OCI-LY3 (cell line): ENCODE measurements at regions not wholly inside any gene's neighbourhood (a gene's known extent, or its start where the extent isn't known, plus 50 kb on each side); places are given as distances from the start of the nearest gene placed in this dataset.

Experiments
- H2AFZ ChIP-seq: fragments of 200-600, 300-600 bp; shearing (Covaris generic); 2 replicates; pipeline ENCODE4 v1.6.0; 2014; ENCODE audit warnings: antibody characterized with exemption, low read depth, low read length
- H3K27ac ChIP-seq: fragments of 200-600, 300-600 bp; sonication (generic); 2 replicates; pipeline ENCODE4 v1.5.1; 2014; ENCODE audit warnings: mild to moderate bottlenecking, low read length, moderate library complexity, mixed read lengths
- H3K27me3 ChIP-seq: fragments of 200-600, 300-600 bp; sonication (generic); 2 replicates; pipeline ENCODE4 v1.6.1; 2014; ENCODE audit warnings: low read depth, low read length, mixed read lengths
- H3K36me3 ChIP-seq: fragments of 200-600, 300-600 bp; sonication (generic); replicated peaks from 2 replicates; pipeline ENCODE3; 2014; ENCODE audit warnings: low read depth, low read length, mixed read lengths
- H3K4me1 ChIP-seq: fragments of 300-600, 200-600 bp; sonication (generic); 2 replicates; pipeline ENCODE4 v1.6.1; 2014; ENCODE audit warnings: low read length, mixed read lengths
- H3K4me2 ChIP-seq: fragments of 200-600, 300-600 bp; sonication (generic); 2 replicates; pipeline ENCODE4 v1.6.1; 2014; ENCODE audit warnings: low read length, mixed read lengths
- H3K4me3 ChIP-seq: fragments of 300-600, 200-600 bp; sonication (generic); 2 replicates; pipeline ENCODE4 v1.5.1; 2014; ENCODE audit warnings: antibody characterized with exemption, mild to moderate bottlenecking, low read length, moderate library complexity
- H3K79me2 ChIP-seq: fragments of 300-600, 200-600 bp; shearing (Covaris generic); 2 replicates; pipeline ENCODE4 v1.6.1; 2014; ENCODE audit warnings: mild to moderate bottlenecking, low read length, mixed read lengths
- H3K9ac ChIP-seq: fragments of 300-600, 200-600 bp; shearing (Covaris generic); 2 replicates; pipeline ENCODE4 v1.6.0; 2014; ENCODE audit warnings: mild to moderate bottlenecking, low read length, moderate library complexity
- H3K9me3 ChIP-seq: fragments of 200-600, 300-600 bp; shearing (Covaris generic); 2 replicates; pipeline ENCODE4 v1.6.1; 2014; ENCODE audit warnings: low read length, mixed read lengths; ENCODE audit not compliant: insufficient read depth
- H4K20me1 ChIP-seq: fragments of 200-600, 300-600 bp; sonication (generic); 2 replicates; pipeline ENCODE4 v1.6.1; 2016; ENCODE audit warnings: low read length, mixed read lengths; ENCODE audit not compliant: insufficient read depth
- EZH2phosphoT487 ChIP-seq: fragments of 200-600 bp; shearing (Covaris generic); IDR thresholded peaks from 2 replicates; pipeline ENCODE4 v1.6.1; 2018; ENCODE audit warnings: antibody characterized with exemption, mixed run types, low read depth
- TF ChIP-seq, protein P1 (sequence below): fragments of 200-600, 300-600 bp; sonication (generic); IDR thresholded peaks from 2 replicates; pipeline ENCODE4 v1.5.1; 2014; ENCODE audit warnings: antibody characterized with exemption, low read length, low read depth

DNA sequence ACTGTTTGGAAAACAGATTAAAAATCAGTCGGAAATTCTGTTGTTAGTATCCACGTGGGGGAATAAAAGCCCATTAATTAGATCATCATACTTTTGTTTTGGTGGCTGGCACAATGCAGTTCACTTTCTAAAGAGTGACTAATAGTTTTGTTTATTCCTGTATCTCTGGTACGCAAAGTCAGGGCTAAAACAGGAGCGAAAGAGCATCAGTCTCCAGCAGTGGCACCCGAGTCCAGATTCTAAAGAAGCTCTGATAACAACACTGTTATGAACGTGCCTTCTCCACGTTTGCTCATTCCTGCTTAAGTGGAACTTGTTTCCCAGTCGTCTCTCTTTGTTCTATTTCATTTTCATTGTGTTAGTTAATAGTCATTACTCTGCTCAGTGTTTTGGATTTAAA lies 69.6 kb downstream of the HSPA13 start:
- Histone ChIP-seq H3K4me3 (no peak overlapping the region), H3K9ac (no peak overlapping the region), H3K27ac (no peak overlapping the region), H4K20me1 (no peaks in the 10 kb centered on the region), H3K4me1 (peaks cover 5% of the 10 kb centered on the region), H3K9me3 (no peaks in the 10 kb centered on the region), H2AFZ (no peak overlapping the region), H3K36me3 (no peaks in the 10 kb centered on the region), H3K79me2 (no peaks in the 10 kb centered on the region), H3K27me3 (no peaks in the 10 kb centered on the region), H3K4me2 (no peak overlapping the region)
- no peak for TF ChIP-seq EZH2phosphoT487
- TF ChIP-seq, protein P1, sequence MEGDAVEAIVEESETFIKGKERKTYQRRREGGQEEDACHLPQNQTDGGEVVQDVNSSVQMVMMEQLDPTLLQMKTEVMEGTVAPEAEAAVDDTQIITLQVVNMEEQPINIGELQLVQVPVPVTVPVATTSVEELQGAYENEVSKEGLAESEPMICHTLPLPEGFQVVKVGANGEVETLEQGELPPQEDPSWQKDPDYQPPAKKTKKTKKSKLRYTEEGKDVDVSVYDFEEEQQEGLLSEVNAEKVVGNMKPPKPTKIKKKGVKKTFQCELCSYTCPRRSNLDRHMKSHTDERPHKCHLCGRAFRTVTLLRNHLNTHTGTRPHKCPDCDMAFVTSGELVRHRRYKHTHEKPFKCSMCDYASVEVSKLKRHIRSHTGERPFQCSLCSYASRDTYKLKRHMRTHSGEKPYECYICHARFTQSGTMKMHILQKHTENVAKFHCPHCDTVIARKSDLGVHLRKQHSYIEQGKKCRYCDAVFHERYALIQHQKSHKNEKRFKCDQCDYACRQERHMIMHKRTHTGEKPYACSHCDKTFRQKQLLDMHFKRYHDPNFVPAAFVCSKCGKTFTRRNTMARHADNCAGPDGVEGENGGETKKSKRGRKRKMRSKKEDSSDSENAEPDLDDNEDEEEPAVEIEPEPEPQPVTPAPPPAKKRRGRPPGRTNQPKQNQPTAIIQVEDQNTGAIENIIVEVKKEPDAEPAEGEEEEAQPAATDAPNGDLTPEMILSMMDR = no peak

DNA sequence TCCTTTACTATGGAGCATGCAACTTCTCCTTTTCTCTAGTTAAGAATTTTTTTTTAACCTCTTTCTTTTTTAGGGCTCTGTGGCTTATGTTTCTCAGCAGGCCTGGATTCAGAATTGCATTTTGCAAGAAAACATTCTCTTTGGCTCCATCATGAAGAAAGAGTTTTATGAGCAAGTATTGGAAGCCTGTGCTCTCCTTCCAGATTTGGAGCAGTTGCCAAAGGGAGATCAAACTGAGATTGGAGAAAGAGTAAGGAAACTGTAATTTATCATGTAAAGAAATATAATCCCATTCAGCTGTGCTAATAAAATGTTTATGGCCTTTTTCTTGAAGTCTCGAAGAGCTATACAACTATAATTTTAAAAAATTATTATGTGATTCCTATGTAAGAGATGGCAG lies 70.1 kb downstream of the HSPA13 start:
- Histone ChIP-seq H3K9me3 (no peaks in the 10 kb centered on the region), H4K20me1 (no peaks in the 10 kb centered on the region), H3K27me3 (no peaks in the 10 kb centered on the region), H3K4me2 (no peak overlapping the region), H3K9ac (no peak overlapping the region), H3K79me2 (no peaks in the 10 kb centered on the region), H2AFZ (no peak overlapping the region), H3K27ac (no peak overlapping the region), H3K4me1 (peaks cover 8% of the 10 kb centered on the region), H3K4me3 (no peak overlapping the region), H3K36me3 (no peaks in the 10 kb centered on the region)
- TF ChIP-seq, protein P1 = no peak
- no peak for TF ChIP-seq EZH2phosphoT487

DNA sequence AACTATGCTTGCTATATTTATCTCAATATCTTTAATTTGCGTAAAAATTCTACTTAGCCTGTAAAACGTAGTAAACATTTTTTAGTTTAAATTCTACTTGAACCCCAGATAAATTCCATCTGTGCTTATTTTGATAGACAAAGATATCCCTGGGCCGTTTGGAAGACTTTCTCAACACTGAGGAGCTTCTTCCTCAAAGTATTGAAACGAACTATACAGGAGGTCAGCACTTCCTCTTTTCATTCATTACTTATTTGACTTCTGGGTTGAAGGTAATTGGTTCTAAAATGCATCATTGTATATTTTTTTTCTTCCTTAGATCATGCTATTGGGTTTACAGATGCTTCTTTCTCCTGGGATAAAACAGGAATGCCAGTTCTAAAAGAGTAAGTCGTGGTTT lies 74.7 kb downstream of the HSPA13 start:
- Histone ChIP-seq H3K9me3 (no peaks in the 10 kb centered on the region), H3K36me3 (no peaks in the 10 kb centered on the region), H3K27ac (no peak overlapping the region), H3K9ac (no peak overlapping the region), H4K20me1 (no peaks in the 10 kb centered on the region), H3K4me3 (no peak overlapping the region), H3K4me1 (peaks cover 14% of the 10 kb centered on the region), H3K4me2 (peak overlapping the region; percentile 42), H3K27me3 (no peaks in the 10 kb centered on the region), H2AFZ (no peak overlapping the region), H3K79me2 (no peaks in the 10 kb centered on the region)
- TF ChIP-seq EZH2phosphoT487 = no peak
- TF ChIP-seq, protein P1 = no peak

DNA sequence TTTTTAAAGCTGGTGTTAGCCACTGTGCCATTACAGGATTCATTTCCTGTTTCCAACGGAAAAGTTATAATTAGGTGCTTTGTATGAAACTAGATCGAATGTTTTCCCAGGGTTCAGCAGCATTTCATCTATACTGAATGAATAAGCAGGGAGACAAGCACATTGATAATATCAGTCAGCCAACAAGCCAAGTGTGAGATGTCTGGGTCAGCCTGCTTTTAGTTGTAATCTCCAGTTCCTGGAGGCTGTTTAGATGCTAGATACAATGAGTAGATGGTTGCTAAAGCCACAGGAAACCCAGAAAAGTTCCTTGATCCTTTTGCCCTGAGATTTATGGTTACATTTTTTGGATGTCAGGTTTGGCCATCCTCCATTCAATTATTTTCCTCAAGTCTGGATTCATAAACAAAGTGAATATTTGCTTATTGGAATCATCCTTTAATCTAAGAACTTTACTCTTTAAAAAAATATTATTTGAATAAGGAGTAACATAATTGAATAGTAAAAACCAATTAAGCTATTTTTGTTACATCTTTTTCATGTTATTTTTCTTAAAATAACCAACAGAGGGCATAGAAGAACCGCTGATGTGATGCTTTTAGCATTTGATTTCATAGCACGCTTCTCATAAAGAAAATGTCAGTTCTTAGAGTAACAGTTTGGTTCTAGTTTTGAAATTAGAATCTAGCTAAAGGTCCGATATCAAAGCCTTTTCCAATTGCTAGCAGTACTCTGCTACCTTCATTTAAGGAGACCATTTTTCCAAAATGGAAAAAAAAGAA lies 76.6 kb downstream of the HSPA13 start:
- TF ChIP-seq, protein P1 = peak; percentile 51
- no peak for TF ChIP-seq EZH2phosphoT487
- H4K20me1 ChIP-seq = no peaks in the 10 kb centered on the region
- H3K36me3 ChIP-seq = no peaks in the 10 kb centered on the region
- H3K9ac ChIP-seq = no peak overlapping the region
- H3K27ac ChIP-seq = no peak overlapping the region
- no peak overlapping the region for H2AFZ ChIP-seq
- H3K4me2 ChIP-seq = peak overlapping the region; percentile 57
- no peaks in the 10 kb centered on the region for H3K79me2 ChIP-seq
- peaks cover 14% of the 10 kb centered on the region for H3K4me1 ChIP-seq
- H3K9me3 ChIP-seq = no peaks in the 10 kb centered on the region
- no peak overlapping the region; the same call in 1 of the 2 replicates for H3K4me3 ChIP-seq
- no peaks in the 10 kb centered on the region for H3K27me3 ChIP-seq
